HG03520 (cell line): ENCODE measurements at regions not wholly inside any gene's neighbourhood (a gene's known extent, or its start where the extent isn't known, plus 50 kb on each side); places are given as distances from the start of the nearest gene placed in this dataset.

Source experiments
- ATAC-seq: cut with Tn5 transposase; IDR thresholded peaks from one replicate; pipeline ENCODE4 v1.9.1; 2021; ENCODE audit warnings: mild to moderate bottlenecking, moderate library complexity; ENCODE audit not compliant: unreplicated experiment

- no peak for ATAC-seq
Measured at GRCh38 chr12:21993438-21993981, 52.3 kb upstream of the ABCC9 start.

DNA sequence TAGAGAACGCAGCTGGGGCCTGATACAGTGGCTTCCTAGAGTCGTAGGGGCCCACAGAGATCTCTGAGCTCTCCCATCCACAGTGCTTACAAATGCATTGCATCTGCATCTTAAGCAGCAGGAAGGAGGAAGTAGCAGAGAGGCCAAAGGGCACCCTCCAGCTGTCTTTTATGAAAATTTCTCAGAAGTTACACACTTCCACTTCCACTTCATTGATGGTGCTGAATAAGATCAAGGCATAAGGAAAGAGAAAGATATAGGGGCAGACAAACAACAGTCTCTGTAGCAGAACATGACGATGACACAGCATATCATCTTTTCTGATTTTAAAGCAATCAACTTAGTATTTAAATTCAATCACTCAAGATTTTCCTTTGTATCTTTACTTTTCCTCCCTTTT is 51.6 kb upstream of the ABCC9 start:
- peak; percentile 66 for ATAC-seq

GRCh38 chr12:21991526-21991925 is 50.3 kb upstream of the ABCC9 start:
- ATAC-seq, result no peak
